ENCODE measurements at regions not wholly inside any gene's neighbourhood (a gene's known extent, or its start where the extent isn't known, plus 50 kb on each side); places are given as distances from the start of the nearest gene placed in this dataset.
A peak's percentile ranks its signal among the peaks of the same experiment; 100 is the strongest.

DNA sequence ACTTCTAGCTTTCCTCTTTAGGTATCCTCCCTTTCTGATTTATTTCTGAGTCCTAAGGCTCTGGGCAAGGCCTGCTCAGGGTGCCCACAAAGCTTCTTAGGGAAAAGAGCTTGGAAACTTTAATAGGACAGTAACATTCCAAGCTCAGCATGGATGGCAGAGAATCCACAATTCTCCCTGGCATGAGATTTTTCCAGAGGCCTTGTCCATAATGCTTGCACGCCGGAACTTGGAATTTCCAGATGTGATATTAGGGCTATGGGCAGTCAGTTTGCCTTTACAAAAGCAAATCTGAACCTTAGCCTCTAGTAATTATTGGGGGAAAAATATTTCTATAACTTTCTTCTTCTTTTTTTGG is 139.0 kb upstream of the RBMS3 start:
- Mint-ChIP-seq H3K9me3 (no peaks in the 10 kb centered on the region), H3K4me1 (peaks cover 5% of the 10 kb centered on the region), H3K4me3 (no peak overlapping the region), H3K27ac (no peak overlapping the region), H3K27me3 (ENCODE audit: insufficient read depth, low read depth) (no peaks in the 10 kb centered on the region), H3K36me3 (no peaks in the 10 kb centered on the region)
- H3K4me2 ChIP-seq, result no peak overlapping the region
- no peaks in the 10 kb centered on the region for H3K27me3 ChIP-seq
- no peaks in the 10 kb centered on the region for H3K36me3 ChIP-seq
- no peak overlapping the region for H3K4me3 ChIP-seq
- no peak for DNase-seq (ENCODE audit: low spot score)
- H2AFZ ChIP-seq (replicated peaks), result peak overlapping the region; percentile 66
- no peaks in the 10 kb centered on the region for H3K79me2 ChIP-seq (ENCODE audit: low read depth)
- TF ChIP-seq CTCF (IDR thresholded peaks at IDR 0.05) (no peak), EZH2phosphoT487 (IDR thresholded peaks at IDR 0.05) (no peak), EZH2 (IDR thresholded peaks at IDR 0.05) (no peak)
- no peaks in the 10 kb centered on the region for H3F3A ChIP-seq (ENCODE audit: low read depth)
- H3K27ac ChIP-seq, result no peak overlapping the region
- no peaks in the 10 kb centered on the region for H3K9me3 ChIP-seq (ENCODE audit: low read depth)
- peaks cover 14% of the 10 kb centered on the region for H3K4me1 ChIP-seq
- no peak overlapping the region for H3K9ac ChIP-seq
- no peaks in the 10 kb centered on the region for H4K20me1 ChIP-seq (ENCODE audit: low read depth)

- H3K27me3 Mint-ChIP-seq (ENCODE audit: insufficient read depth, low read depth), result no peaks in the 10 kb centered on the region
- peaks cover 5% of the 10 kb centered on the region for H3K4me1 Mint-ChIP-seq
- no peak overlapping the region for H3K4me3 Mint-ChIP-seq
- H3K27me3 ChIP-seq, result no peaks in the 10 kb centered on the region
- no peaks in the 10 kb centered on the region for H3K36me3 ChIP-seq
- H2AFZ ChIP-seq (replicated peaks), result no peak overlapping the region
- H3K4me3 ChIP-seq, result no peak overlapping the region
- no peaks in the 10 kb centered on the region for H3K36me3 Mint-ChIP-seq
- TF ChIP-seq EZH2phosphoT487 (IDR thresholded peaks at IDR 0.05), result no peak
- TF ChIP-seq CTCF (IDR thresholded peaks at IDR 0.05), result no peak
- no peak for TF ChIP-seq EZH2 (IDR thresholded peaks at IDR 0.05)
- H3K27ac ChIP-seq, result no peak overlapping the region
- no peaks in the 10 kb centered on the region for H3K79me2 ChIP-seq (ENCODE audit: low read depth)
- no peaks in the 10 kb centered on the region for H3F3A ChIP-seq (ENCODE audit: low read depth)
- H3K4me2 ChIP-seq, result no peak overlapping the region
- no peak overlapping the region for H3K9ac ChIP-seq
- no peaks in the 10 kb centered on the region for H4K20me1 ChIP-seq (ENCODE audit: low read depth)
- DNase-seq (ENCODE audit: low spot score), result no peak
- H3K27ac Mint-ChIP-seq, result no peak overlapping the region
- H3K9me3 Mint-ChIP-seq, result no peaks in the 10 kb centered on the region
- no peaks in the 10 kb centered on the region for H3K9me3 ChIP-seq (ENCODE audit: low read depth)
- H3K4me1 ChIP-seq, result peaks cover 14% of the 10 kb centered on the region
These were observed 137.7 kb upstream of the RBMS3 start for GRCh38 chr3:29143151-29143550.

DNA sequence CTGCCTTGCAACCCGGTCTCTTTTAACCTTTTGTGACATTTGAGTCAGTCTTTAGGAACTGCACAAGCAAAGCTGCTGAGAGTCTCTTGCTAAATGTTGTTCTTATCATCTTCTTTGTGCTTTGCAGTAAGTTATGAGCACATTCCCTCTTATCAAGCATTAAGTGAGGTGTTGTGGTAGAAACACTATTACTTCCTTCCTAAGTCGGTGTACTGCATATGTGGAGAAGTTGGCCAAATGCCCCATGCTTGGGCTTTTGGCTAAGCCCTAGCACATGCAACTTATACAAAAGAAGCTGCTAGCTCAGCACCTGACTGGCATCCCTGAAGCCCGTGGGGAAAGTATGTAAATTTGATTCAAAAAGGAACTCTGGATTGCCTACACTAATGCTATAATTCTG is 136.5 kb upstream of the RBMS3 start:
- Mint-ChIP-seq H3K27ac (no peak overlapping the region), H3K36me3 (no peaks in the 10 kb centered on the region)

More for the DNA sequence above, 136.5 kb upstream of the RBMS3 start:
- H3F3A ChIP-seq (ENCODE audit: low read depth), result no peaks in the 10 kb centered on the region
- H2AFZ ChIP-seq (replicated peaks), result peak overlapping the region; percentile 69
- no peak overlapping the region for H3K27ac ChIP-seq
- Mint-ChIP-seq H3K4me1 (peaks cover 5% of the 10 kb centered on the region), H3K4me3 (no peak overlapping the region), H3K9me3 (no peaks in the 10 kb centered on the region), H3K27me3 (ENCODE audit: insufficient read depth, low read depth) (no peaks in the 10 kb centered on the region)
- no peaks in the 10 kb centered on the region for H3K27me3 ChIP-seq
- H4K20me1 ChIP-seq (ENCODE audit: low read depth), result no peaks in the 10 kb centered on the region
- no peak overlapping the region for H3K4me2 ChIP-seq
- H3K36me3 ChIP-seq, result no peaks in the 10 kb centered on the region
- H3K9ac ChIP-seq, result no peak overlapping the region
- H3K4me1 ChIP-seq, result peaks cover 14% of the 10 kb centered on the region
- TF ChIP-seq EZH2 (IDR thresholded peaks at IDR 0.05) (no peak), CTCF (IDR thresholded peaks at IDR 0.05) (no peak), EZH2phosphoT487 (IDR thresholded peaks at IDR 0.05) (no peak)
- no peaks in the 10 kb centered on the region for H3K79me2 ChIP-seq (ENCODE audit: low read depth)
- no peak overlapping the region for H3K4me3 ChIP-seq
- no peaks in the 10 kb centered on the region for H3K9me3 ChIP-seq (ENCODE audit: low read depth)
- DNase-seq (ENCODE audit: low spot score), result no peak
